ENCODE measurements at regions not wholly inside any gene's neighbourhood (a gene's known extent, or its start where the extent isn't known, plus 50 kb on each side); places are given as distances from the start of the nearest gene placed in this dataset.

DNA sequence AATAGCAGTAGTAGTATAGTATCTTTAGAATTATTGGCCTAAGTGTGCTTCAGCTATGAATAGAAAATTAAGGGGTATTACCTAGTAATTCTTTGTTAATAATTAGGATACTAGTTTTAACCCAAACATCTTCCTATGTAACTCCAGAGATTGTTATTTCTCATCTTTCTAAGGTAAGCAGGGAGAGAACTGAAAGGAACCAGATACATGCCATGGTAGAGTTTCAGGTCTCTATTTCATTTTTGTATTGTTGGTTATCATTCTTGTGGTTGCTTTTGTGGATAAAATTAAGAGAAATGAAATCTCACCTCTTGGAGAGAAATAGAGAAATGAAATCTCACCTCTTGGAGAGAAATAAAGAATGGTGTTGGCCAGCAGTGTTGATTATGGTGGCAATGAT is 597.1 kb upstream of the CT83 start (continued):
- TF ChIP-seq, protein P1, sequence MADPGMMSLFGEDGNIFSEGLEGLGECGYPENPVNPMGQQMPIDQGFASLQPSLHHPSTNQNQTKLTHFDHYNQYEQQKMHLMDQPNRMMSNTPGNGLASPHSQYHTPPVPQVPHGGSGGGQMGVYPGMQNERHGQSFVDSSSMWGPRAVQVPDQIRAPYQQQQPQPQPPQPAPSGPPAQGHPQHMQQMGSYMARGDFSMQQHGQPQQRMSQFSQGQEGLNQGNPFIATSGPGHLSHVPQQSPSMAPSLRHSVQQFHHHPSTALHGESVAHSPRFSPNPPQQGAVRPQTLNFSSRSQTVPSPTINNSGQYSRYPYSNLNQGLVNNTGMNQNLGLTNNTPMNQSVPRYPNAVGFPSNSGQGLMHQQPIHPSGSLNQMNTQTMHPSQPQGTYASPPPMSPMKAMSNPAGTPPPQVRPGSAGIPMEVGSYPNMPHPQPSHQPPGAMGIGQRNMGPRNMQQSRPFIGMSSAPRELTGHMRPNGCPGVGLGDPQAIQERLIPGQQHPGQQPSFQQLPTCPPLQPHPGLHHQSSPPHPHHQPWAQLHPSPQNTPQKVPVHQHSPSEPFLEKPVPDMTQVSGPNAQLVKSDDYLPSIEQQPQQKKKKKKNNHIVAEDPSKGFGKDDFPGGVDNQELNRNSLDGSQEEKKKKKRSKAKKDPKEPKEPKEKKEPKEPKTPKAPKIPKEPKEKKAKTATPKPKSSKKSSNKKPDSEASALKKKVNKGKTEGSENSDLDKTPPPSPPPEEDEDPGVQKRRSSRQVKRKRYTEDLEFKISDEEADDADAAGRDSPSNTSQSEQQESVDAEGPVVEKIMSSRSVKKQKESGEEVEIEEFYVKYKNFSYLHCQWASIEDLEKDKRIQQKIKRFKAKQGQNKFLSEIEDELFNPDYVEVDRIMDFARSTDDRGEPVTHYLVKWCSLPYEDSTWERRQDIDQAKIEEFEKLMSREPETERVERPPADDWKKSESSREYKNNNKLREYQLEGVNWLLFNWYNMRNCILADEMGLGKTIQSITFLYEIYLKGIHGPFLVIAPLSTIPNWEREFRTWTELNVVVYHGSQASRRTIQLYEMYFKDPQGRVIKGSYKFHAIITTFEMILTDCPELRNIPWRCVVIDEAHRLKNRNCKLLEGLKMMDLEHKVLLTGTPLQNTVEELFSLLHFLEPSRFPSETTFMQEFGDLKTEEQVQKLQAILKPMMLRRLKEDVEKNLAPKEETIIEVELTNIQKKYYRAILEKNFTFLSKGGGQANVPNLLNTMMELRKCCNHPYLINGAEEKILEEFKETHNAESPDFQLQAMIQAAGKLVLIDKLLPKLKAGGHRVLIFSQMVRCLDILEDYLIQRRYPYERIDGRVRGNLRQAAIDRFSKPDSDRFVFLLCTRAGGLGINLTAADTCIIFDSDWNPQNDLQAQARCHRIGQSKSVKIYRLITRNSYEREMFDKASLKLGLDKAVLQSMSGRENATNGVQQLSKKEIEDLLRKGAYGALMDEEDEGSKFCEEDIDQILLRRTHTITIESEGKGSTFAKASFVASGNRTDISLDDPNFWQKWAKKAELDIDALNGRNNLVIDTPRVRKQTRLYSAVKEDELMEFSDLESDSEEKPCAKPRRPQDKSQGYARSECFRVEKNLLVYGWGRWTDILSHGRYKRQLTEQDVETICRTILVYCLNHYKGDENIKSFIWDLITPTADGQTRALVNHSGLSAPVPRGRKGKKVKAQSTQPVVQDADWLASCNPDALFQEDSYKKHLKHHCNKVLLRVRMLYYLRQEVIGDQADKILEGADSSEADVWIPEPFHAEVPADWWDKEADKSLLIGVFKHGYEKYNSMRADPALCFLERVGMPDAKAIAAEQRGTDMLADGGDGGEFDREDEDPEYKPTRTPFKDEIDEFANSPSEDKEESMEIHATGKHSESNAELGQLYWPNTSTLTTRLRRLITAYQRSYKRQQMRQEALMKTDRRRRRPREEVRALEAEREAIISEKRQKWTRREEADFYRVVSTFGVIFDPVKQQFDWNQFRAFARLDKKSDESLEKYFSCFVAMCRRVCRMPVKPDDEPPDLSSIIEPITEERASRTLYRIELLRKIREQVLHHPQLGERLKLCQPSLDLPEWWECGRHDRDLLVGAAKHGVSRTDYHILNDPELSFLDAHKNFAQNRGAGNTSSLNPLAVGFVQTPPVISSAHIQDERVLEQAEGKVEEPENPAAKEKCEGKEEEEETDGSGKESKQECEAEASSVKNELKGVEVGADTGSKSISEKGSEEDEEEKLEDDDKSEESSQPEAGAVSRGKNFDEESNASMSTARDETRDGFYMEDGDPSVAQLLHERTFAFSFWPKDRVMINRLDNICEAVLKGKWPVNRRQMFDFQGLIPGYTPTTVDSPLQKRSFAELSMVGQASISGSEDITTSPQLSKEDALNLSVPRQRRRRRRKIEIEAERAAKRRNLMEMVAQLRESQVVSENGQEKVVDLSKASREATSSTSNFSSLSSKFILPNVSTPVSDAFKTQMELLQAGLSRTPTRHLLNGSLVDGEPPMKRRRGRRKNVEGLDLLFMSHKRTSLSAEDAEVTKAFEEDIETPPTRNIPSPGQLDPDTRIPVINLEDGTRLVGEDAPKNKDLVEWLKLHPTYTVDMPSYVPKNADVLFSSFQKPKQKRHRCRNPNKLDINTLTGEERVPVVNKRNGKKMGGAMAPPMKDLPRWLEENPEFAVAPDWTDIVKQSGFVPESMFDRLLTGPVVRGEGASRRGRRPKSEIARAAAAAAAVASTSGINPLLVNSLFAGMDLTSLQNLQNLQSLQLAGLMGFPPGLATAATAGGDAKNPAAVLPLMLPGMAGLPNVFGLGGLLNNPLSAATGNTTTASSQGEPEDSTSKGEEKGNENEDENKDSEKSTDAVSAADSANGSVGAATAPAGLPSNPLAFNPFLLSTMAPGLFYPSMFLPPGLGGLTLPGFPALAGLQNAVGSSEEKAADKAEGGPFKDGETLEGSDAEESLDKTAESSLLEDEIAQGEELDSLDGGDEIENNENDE (IDR thresholded peaks at IDR 0.05; ENCODE audit: insufficient replicate concordance, low read length): no peak
- TF ChIP-seq PHF8 (conservative IDR thresholded peaks at IDR 0.05; ENCODE audit: low read depth, low read length) (no peak), SP1 (IDR thresholded peaks at IDR 0.05; ENCODE audit: low read depth, low read length) (no peak), NANOG (IDR thresholded peaks at IDR 0.05; ENCODE audit: insufficient read depth, low read depth, low read length, poor library complexity, severe bottlenecking) (no peak), POLR2AphosphoS5 (IDR thresholded peaks at IDR 0.05; ENCODE audit: low read depth, low read length) (no peak)

All from H1 (cell line).